ENCODE measurements at regions not wholly inside any gene's neighbourhood (a gene's known extent, or its start where the extent isn't known, plus 50 kb on each side); places are given as distances from the start of the nearest gene placed in this dataset.
"Not testable (repeated sequence)": the region's sequence is repeated elsewhere in the genome, so short reads cannot be mapped to it uniquely, and the experiment has no call there.

- no peak for DNase-seq
- Mint-ChIP-seq H3K9me3 (peaks cover 3 to 23% (median 14%) of the 10 kb centered on the region in 9 donors), H3K4me1 (no peaks in the 10 kb centered on the region), H3K4me3 (no peak overlapping the region), H3K27me3 (no peaks in the 10 kb centered on the region), H3K27ac (no peak overlapping the region), H3K36me3 (peaks cover 0 to 9% (median 0%) of the 10 kb centered on the region in 3 donors)
- no peak for ATAC-seq
- POLR2A ChIA-PET, result no interaction called here
These were observed 376.3 kb upstream of the SALL1 start for GRCh38 chr16:51527349-51527748.

- no peak overlapping the region for H3K4me3 Mint-ChIP-seq
- DNase-seq (no peak), ATAC-seq (no peak)
- H3K27ac Mint-ChIP-seq, result no peak overlapping the region
- H3K27me3 Mint-ChIP-seq, result no peaks in the 10 kb centered on the region
- peaks cover 0 to 12% (median 0%) of the 10 kb centered on the region in 3 donors for H3K36me3 Mint-ChIP-seq
- H3K9me3 Mint-ChIP-seq, result peaks cover 7 to 31% (median 19%) of the 10 kb centered on the region in 9 donors
- POLR2A ChIA-PET, result no interaction called here
- no peaks in the 10 kb centered on the region for H3K4me1 Mint-ChIP-seq
These were observed 375.6 kb upstream of the SALL1 start for GRCh38 chr16:51526621-51527020.

- H3K36me3 Mint-ChIP-seq, result peaks cover 0 to 13% (median 0%) of the 10 kb centered on the region in 3 donors
- no peak overlapping the region for H3K27ac Mint-ChIP-seq
- DNase-seq (no peak), ATAC-seq (no peak)
- no peak overlapping the region for H3K4me3 Mint-ChIP-seq
- no peaks in the 10 kb centered on the region for H3K27me3 Mint-ChIP-seq
- H3K9me3 Mint-ChIP-seq, result peaks cover 8 to 38% (median 23%) of the 10 kb centered on the region in 9 donors
- no peaks in the 10 kb centered on the region for H3K4me1 Mint-ChIP-seq
- POLR2A ChIA-PET, result no interaction called here
These were observed 373.7 kb upstream of the SALL1 start for GRCh38 chr16:51524555-51525373.

- ATAC-seq, result no peak
These were observed 373.0 kb upstream of the SALL1 start for GRCh38 chr16:51524070-51524469.

GRCh38 chr16:51523400-51523799 lies 372.3 kb upstream of the SALL1 start:
- Mint-ChIP-seq H3K27me3 (no peaks in the 10 kb centered on the region), H3K36me3 (peaks cover 0 to 13% (median 0%) of the 10 kb centered on the region in 3 donors), H3K4me3 (no peak overlapping the region), H3K9me3 (peaks cover 12 to 45% (median 16%) of the 10 kb centered on the region in 9 donors), H3K27ac (no peak overlapping the region), H3K4me1 (no peaks in the 10 kb centered on the region)
- ATAC-seq (no peak), DNase-seq (no peak)
- POLR2A ChIA-PET, result no interaction called here

More at GRCh38 chr16:51524070-51524469, 373.0 kb upstream of the SALL1 start:
- Mint-ChIP-seq H3K4me3 (no peak overlapping the region), H3K27ac (no peak overlapping the region), H3K27me3 (no peaks in the 10 kb centered on the region), H3K9me3 (peaks cover 12 to 45% (median 22%) of the 10 kb centered on the region in 9 donors), H3K4me1 (no peaks in the 10 kb centered on the region), H3K36me3 (peaks cover 0 to 13% (median 0%) of the 10 kb centered on the region in 3 donors)
- DNase-seq, result no peak
- POLR2A ChIA-PET, result no interaction called here

GRCh38 chr16:51522902-51523301 lies 371.8 kb upstream of the SALL1 start:
- Mint-ChIP-seq H3K9me3 (peaks cover 9 to 49% (median 16%) of the 10 kb centered on the region in 9 donors), H3K27ac (no peak overlapping the region), H3K4me3 (no peak overlapping the region), H3K36me3 (peaks cover 0 to 17% (median 0%) of the 10 kb centered on the region in 3 donors), H3K27me3 (no peaks in the 10 kb centered on the region), H3K4me1 (no peaks in the 10 kb centered on the region)
- no peak for ATAC-seq
- no peak for DNase-seq
- POLR2A ChIA-PET, result no interaction called here

- peaks cover 0 to 14% (median 2%) of the 10 kb centered on the region in 3 donors for H3K36me3 Mint-ChIP-seq
- POLR2A ChIA-PET, H3K27ac Mint-ChIP-seq, H3K27me3 Mint-ChIP-seq, ATAC-seq, H3K4me1 Mint-ChIP-seq, DNase-seq, H3K4me3 Mint-ChIP-seq: not testable (repeated sequence)
- peaks cover 5 to 37% (median 17%) of the 10 kb centered on the region in 9 donors for H3K9me3 Mint-ChIP-seq
These were observed 365.9 kb upstream of the SALL1 start for GRCh38 chr16:51516960-51517359.

- H3K27ac Mint-ChIP-seq, result no peak overlapping the region
- POLR2A ChIA-PET, result no interaction called here
- H3K9me3 Mint-ChIP-seq, result peaks cover 0 to 24% (median 15%) of the 10 kb centered on the region in 9 donors
- ATAC-seq (no peak), DNase-seq (no peak)
- no peak overlapping the region for H3K4me3 Mint-ChIP-seq
- H3K27me3 Mint-ChIP-seq, result peaks cover 0 to 1% (median 0%) of the 10 kb centered on the region in 5 donors
- peaks cover 0 to 2% (median 0%) of the 10 kb centered on the region in 4 donors for H3K4me1 Mint-ChIP-seq
- peaks cover 0 to 5% (median 2%) of the 10 kb centered on the region in 3 donors for H3K36me3 Mint-ChIP-seq
These were observed 359.3 kb upstream of the SALL1 start for GRCh38 chr16:51510416-51510815.

- H3K27ac Mint-ChIP-seq, result no peak overlapping the region
- POLR2A ChIA-PET, result no interaction called here
These were observed 358.3 kb upstream of the SALL1 start for GRCh38 chr16:51509336-51509735.

GRCh38 chr16:51508490-51509212 lies 357.6 kb upstream of the SALL1 start:
- Mint-ChIP-seq H3K36me3 (peaks cover 0 to 5% (median 0%) of the 10 kb centered on the region in 3 donors), H3K27ac (no peak overlapping the region), H3K27me3 (no peaks in the 10 kb centered on the region), H3K4me1 (peaks cover 0 to 2% (median 0%) of the 10 kb centered on the region in 4 donors), H3K9me3 (peaks cover 0 to 29% (median 12%) of the 10 kb centered on the region in 9 donors), H3K4me3 (no peak overlapping the region)
- no peak for DNase-seq
- no peak for ATAC-seq
- POLR2A ChIA-PET, result no interaction called here

More at GRCh38 chr16:51509336-51509735, 358.3 kb upstream of the SALL1 start:
- ATAC-seq (no peak), DNase-seq (no peak)
- peaks cover 0 to 1% (median 0%) of the 10 kb centered on the region in 5 donors for H3K27me3 Mint-ChIP-seq
- no peak overlapping the region for H3K4me3 Mint-ChIP-seq
- peaks cover 0 to 2% (median 0%) of the 10 kb centered on the region in 4 donors for H3K4me1 Mint-ChIP-seq
- peaks cover 0 to 5% (median 2%) of the 10 kb centered on the region in 3 donors for H3K36me3 Mint-ChIP-seq
- peaks cover 0 to 24% (median 14%) of the 10 kb centered on the region in 9 donors for H3K9me3 Mint-ChIP-seq

GRCh38 chr16:51507286-51507685 lies 356.2 kb upstream of the SALL1 start:
- H3K4me3 Mint-ChIP-seq, result no peak overlapping the region
- no peak overlapping the region for H3K27ac Mint-ChIP-seq
- H3K27me3 Mint-ChIP-seq, result no peaks in the 10 kb centered on the region
- DNase-seq (no peak), ATAC-seq (no peak)
- peaks cover 0 to 29% (median 6%) of the 10 kb centered on the region in 9 donors for H3K9me3 Mint-ChIP-seq
- no peaks in the 10 kb centered on the region for H3K36me3 Mint-ChIP-seq
- peaks cover 0 to 2% (median 0%) of the 10 kb centered on the region in 4 donors for H3K4me1 Mint-ChIP-seq
- POLR2A ChIA-PET, result no interaction called here

GRCh38 chr16:51500306-51500705 lies 349.2 kb upstream of the SALL1 start:
- no peak for ATAC-seq
- peaks cover 0 to 27% (median 7%) of the 10 kb centered on the region in 9 donors for H3K9me3 Mint-ChIP-seq
- DNase-seq, result no peak
- no peak overlapping the region for H3K4me3 Mint-ChIP-seq
- H3K27ac Mint-ChIP-seq, result no peak overlapping the region
- no peaks in the 10 kb centered on the region for H3K4me1 Mint-ChIP-seq
- H3K27me3 Mint-ChIP-seq, result no peaks in the 10 kb centered on the region
- H3K36me3 Mint-ChIP-seq, result no peaks in the 10 kb centered on the region
- POLR2A ChIA-PET, result no interaction called here
